ENCODE measurements at regions not wholly inside any gene's neighbourhood (a gene's known extent, or its start where the extent isn't known, plus 50 kb on each side); places are given as distances from the start of the nearest gene placed in this dataset.
A peak's percentile ranks its signal among the peaks of the same experiment; 100 is the strongest.

DNA sequence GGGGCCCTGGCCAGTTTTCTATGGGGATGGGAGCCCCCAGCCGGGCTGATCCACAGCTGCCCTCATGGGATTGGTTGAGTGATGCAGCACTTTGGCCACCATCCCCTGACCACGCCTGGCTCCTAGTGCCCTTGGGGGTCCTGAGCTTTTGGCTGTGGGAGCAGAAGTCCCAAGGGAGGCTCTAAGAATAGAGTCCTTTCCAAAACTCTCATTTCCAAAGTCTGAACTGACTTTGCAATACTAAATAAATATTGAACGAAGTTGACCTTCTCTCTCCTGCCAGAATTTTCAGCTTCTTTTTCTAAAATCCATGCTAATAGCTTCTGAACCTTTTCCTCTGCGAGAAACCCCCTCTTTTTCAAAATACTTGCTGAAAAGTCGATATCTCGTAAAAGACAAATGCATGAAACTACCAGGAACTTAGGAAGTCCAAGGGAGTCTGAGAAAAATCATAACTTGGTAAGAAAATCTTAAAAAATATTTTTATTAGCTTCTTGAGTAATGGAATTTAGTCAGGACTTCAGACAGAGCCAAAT lies 62.7 kb upstream of the IGFBP3 start:
- Histone ChIP-seq H4K20me1 (ENCODE audit: insufficient read depth, low read length) (no peaks in the 10 kb centered on the region), H4K8ac (ENCODE audit: low read depth in 2 of 2, low read length in 2 of 2) (no peak overlapping the region), H2AK5ac (ENCODE audit: low read depth, low read length) (no peak overlapping the region), H2BK5ac (ENCODE audit: low read depth, low read length, poor library complexity, severe bottlenecking) (no peak overlapping the region), H3K27ac (ENCODE audit: insufficient read depth, low read length) (no peak overlapping the region), H4K91ac (ENCODE audit: insufficient read depth, low read depth, low read length) (peak overlapping the region; percentile 40; the same call in 1 of the 2 replicates), H3K79me1 (ENCODE audit: low read depth in 1 of 2, low read length in 2 of 2) (peaks cover 0 to 11% of the 10 kb centered on the region in 2 experiments; a peak in 1 of 4 replicates), H2AK9ac (replicated peaks; ENCODE audit: low read depth, low read length, poor library complexity) (no peak overlapping the region), H3K4ac (ENCODE audit: low read depth, low read length) (no peak overlapping the region), H3K36me3 (ENCODE audit: control insufficient read depth, insufficient read depth, low read length) (no peaks in the 10 kb centered on the region), H3K4me2 (ENCODE audit: low read depth, low read length) (no peak overlapping the region), H3K9me3 (ENCODE audit: control insufficient read depth, insufficient read depth, low read length) (no peaks in the 10 kb centered on the region), H2BK15ac (ENCODE audit: low read depth, low read length) (no peak overlapping the region; the same call in 2 of the 3 replicates), H3K18ac (ENCODE audit: low read depth, low read length) (no peak overlapping the region), H3K9ac (ENCODE audit: low read depth, low read length) (no peak overlapping the region), H4K5ac (ENCODE audit: low read depth, low read length) (no peak overlapping the region), H3K4me1 (ENCODE audit: control insufficient read depth, insufficient read depth, low read length) (peaks cover 24% of the 10 kb centered on the region), H2BK120ac (ENCODE audit: low read depth, low read length) (0 out of 2 replicates have a peak overlapping the region, but pooled peaks have one; percentile 40), H2BK20ac (ENCODE audit: low read depth, low read length) (no peak overlapping the region), H3K27me3 (ENCODE audit: control insufficient read depth, insufficient read depth, low read length) (no peaks in the 10 kb centered on the region), H3K4me3 (ENCODE audit: insufficient read depth, low read depth, low read length) (no peak overlapping the region), H3K23ac (ENCODE audit: low read depth, low read length) (no peak overlapping the region), H2AFZ (replicated peaks; ENCODE audit: low read length, poor library complexity) (no peak overlapping the region), H3K14ac (replicated peaks; ENCODE audit: low read depth, low read length) (no peak overlapping the region), H3K9me1 (ENCODE audit: insufficient read depth, low read length) (peaks cover 20% of the 10 kb centered on the region), H3K56ac (ENCODE audit: extremely low read depth, insufficient read depth, low read length) (no peak overlapping the region)
- BruUV-seq (replicated peaks) = no TSS peak
- ChIA-PET CTCF (no interaction called here), POLR2A (ENCODE audit: unreplicated experiment) (no interaction called here)
- no peak for DNase-seq
- dilution Hi-C loops (cut with HindIII; ENCODE audit: low sequenced_read_pairs, unreplicated experiment) (no loop called here), intact Hi-C loops (cut with micrococcal nuclease) (no loop called here), in situ Hi-C loops (cut with MboI; ENCODE audit: low sequenced_read_pairs) (no loop called here)
- ATAC-seq (ENCODE audit: low read depth) = no peak
- TF ChIP-seq CHD1 (IDR thresholded peaks at IDR 0.05; ENCODE audit: low read depth, low read length) (no peak), MAZ (IDR thresholded peaks at IDR 0.05; ENCODE audit: borderline replicate concordance, low read depth, low read length) (no peak), BHLHE40 (IDR thresholded peaks at IDR 0.05; ENCODE audit: low read depth, low read length) (no peak), RAD21 (IDR thresholded peaks at IDR 0.05; ENCODE audit: low read length) (no peak), POLR2A (IDR thresholded peaks at IDR 0.05; ENCODE audit: low read depth, low read length) (no peak), SMC3 (IDR thresholded peaks at IDR 0.05; ENCODE audit: low read depth, low read length) (no peak), NFE2L2 (IDR thresholded peaks at IDR 0.05; ENCODE audit: low read depth, low read length) (no peak), RFX5 (IDR thresholded peaks at IDR 0.05; ENCODE audit: low read depth, low read length) (no peak), MXI1 (IDR thresholded peaks at IDR 0.05; ENCODE audit: borderline replicate concordance, low read depth, low read length) (no peak), CEBPB (IDR thresholded peaks at IDR 0.05; ENCODE audit: low read depth, low read length) (no peak), RCOR1 (IDR thresholded peaks at IDR 0.05; ENCODE audit: insufficient replicate concordance, low read length) (no peak), FOS (IDR thresholded peaks at IDR 0.05; ENCODE audit: low read depth, low read length) (no peak), MAFK (IDR thresholded peaks at IDR 0.05; ENCODE audit: low read depth, low read length) (no peak)
- TF ChIP-seq, protein P1, sequence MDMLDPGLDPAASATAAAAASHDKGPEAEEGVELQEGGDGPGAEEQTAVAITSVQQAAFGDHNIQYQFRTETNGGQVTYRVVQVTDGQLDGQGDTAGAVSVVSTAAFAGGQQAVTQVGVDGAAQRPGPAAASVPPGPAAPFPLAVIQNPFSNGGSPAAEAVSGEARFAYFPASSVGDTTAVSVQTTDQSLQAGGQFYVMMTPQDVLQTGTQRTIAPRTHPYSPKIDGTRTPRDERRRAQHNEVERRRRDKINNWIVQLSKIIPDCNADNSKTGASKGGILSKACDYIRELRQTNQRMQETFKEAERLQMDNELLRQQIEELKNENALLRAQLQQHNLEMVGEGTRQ (IDR thresholded peaks at IDR 0.05; ENCODE audit: low read depth, low read length) = no peak
- TF ChIP-seq, protein P2, sequence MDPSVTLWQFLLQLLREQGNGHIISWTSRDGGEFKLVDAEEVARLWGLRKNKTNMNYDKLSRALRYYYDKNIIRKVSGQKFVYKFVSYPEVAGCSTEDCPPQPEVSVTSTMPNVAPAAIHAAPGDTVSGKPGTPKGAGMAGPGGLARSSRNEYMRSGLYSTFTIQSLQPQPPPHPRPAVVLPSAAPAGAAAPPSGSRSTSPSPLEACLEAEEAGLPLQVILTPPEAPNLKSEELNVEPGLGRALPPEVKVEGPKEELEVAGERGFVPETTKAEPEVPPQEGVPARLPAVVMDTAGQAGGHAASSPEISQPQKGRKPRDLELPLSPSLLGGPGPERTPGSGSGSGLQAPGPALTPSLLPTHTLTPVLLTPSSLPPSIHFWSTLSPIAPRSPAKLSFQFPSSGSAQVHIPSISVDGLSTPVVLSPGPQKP (IDR thresholded peaks at IDR 0.05; ENCODE audit: borderline replicate concordance, low read depth, low read length) = no peak
- TF ChIP-seq, protein P3, sequence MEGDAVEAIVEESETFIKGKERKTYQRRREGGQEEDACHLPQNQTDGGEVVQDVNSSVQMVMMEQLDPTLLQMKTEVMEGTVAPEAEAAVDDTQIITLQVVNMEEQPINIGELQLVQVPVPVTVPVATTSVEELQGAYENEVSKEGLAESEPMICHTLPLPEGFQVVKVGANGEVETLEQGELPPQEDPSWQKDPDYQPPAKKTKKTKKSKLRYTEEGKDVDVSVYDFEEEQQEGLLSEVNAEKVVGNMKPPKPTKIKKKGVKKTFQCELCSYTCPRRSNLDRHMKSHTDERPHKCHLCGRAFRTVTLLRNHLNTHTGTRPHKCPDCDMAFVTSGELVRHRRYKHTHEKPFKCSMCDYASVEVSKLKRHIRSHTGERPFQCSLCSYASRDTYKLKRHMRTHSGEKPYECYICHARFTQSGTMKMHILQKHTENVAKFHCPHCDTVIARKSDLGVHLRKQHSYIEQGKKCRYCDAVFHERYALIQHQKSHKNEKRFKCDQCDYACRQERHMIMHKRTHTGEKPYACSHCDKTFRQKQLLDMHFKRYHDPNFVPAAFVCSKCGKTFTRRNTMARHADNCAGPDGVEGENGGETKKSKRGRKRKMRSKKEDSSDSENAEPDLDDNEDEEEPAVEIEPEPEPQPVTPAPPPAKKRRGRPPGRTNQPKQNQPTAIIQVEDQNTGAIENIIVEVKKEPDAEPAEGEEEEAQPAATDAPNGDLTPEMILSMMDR (conservative IDR thresholded peaks at IDR 0.05; ENCODE audit: low read depth, low read length) = no peak
- 100% methylated on average over 1 of the region's 6 CpGs; no CpG with 5 or more reads in 1 of the 2 experiments for WGBS, 2 experiments (ENCODE audit: extremely low coverage in 2 of 2, insufficient read length in 1 of 2)

All from IMR-90 (cell line).